GDM1 (cell line): ENCODE measurements at regions not wholly inside any gene's neighbourhood (a gene's known extent, or its start where the extent isn't known, plus 50 kb on each side); places are given as distances from the start of the nearest gene placed in this dataset.

Experiments used
- DNase-seq: peaks from one replicate; lab custom pipeline; 2025; lab: John Stamatoyannopoulos, UW

DNA sequence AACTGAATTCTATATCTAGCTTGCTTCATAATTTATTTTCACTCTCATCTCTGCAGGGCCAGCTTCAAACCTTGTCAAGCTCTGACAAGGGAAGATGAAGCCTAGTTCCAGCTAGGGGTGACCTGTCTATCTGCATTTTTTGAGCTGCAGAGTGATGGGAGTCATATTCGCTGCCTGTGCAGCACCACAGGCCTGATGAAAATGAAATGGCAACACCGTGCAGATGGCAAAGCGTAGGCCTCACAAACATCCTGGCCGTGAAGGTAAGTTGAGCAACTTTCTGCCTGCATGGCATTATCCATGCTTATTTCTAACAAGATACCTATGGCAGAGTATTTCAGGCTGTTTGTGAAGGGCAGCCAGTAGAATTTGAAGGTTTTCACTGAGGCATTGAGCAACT lies 86.4 kb upstream of the C1QTNF9B start:
- DNase-seq, result no peak

DNA sequence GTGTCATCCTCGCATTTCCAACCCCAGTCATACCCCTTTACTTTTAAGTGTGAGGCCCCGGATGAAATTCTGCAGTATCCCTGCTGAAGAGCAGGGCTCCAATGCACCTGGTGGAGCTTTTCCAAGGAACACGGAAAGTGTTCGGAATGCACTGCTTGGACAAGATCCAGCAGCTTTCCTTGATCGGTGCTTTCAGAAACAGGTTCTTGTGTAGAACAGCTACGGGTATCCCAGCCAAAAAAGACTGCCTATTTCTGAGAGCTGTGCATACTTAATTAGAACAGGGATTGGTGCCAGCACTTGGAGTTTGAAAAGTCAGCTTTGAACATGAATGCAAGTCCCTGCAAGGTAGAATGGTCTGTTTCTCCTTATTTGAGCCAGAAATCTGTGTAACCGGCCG lies 87.2 kb upstream of the C1QTNF9B start:
- DNase-seq, result no peak

GRCh38 chr13:23985060-23985459 lies 87.8 kb upstream of the C1QTNF9B start:
- DNase-seq, result no peak

- no peak for DNase-seq
Measured at GRCh38 chr13:23985839-23986238, 88.5 kb upstream of the C1QTNF9B start.

DNA sequence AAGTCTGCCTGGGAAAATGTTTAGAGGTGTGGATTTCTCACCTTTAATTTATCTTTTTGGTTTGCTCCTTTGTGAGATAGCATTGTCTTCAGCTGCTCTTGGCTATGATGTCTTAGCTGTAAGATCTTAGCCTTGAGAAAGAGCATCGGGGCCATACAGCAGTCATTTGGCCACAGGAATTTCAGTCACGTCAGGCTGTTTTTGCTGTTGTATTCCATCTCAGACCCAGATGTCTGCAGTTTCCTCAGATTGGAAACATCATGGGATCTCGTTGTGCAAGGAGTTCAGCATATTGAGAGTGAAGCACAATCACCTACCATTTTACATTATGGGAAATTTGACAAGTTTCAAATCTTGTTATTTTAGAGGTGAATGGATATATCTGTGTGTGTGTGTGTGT lies 89.3 kb upstream of the C1QTNF9B start:
- no peak for DNase-seq

DNA sequence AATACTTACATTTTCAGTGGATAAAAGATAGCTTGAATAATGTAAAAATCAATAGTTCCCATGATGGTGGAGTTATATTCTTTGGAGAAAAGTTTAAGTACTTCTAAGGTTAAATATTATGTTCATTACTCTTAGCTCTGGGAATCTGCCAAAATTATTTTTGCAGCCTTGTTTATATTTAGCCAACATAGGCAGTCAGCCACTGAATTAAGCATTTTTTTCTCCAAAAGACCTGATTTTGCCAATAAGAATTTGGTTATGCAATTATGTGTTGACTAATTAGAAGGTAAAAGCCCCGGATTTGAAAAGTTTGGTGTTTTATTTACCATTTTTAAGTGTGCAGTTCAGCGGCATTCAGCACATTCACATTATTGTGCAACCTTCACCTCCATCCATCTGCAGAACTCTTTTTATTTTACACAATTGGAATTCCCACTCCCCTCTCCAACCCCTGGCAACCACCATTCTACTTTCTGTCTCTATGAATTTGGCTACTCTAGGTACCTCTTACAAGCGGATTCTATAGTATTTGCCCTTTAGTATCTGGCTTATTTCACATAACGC lies 90.1 kb upstream of the C1QTNF9B start:
- DNase-seq, result no peak

GRCh38 chr13:23988546-23989122 lies 91.3 kb upstream of the C1QTNF9B start:
- no peak for DNase-seq

DNA sequence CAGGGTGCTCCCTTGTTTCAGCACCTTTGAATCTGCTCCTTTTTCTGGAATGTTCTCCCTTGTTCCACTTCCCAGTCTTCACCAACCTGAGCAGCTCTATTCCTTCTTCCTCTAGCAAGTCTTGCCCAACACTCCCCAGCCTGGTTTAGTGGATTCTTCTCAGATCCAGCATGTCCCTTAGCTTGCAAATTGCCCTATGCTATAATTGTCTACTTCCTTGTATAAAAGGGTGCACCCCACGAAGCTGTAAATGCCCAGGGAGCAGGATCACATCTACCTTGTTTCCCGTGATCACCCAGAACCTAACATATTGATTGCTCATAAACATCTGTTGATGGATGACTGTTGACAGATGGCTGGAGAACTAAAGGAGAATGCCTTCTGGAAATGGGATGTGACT lies 93.2 kb upstream of the C1QTNF9B start:
- no peak for DNase-seq

DNA sequence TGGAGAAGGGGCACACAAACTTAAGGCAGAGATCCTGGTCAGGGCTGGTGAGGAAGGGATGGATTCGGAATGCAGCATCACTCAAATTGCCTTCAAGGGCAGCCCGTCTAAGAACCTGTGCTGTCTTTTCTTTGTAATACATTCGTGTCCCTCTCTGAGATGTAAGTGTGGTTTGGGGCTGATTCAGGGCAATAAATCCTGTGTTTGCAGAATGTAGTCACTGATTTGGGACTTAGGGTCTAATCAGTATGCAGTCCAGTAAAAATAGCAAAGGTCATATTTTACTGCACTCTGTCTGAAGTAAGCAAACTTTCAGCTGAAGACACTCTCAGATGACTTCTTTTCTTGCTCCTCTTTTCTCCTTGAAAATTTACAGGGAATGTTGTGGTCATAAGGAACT lies 93.8 kb upstream of the C1QTNF9B start:
- DNase-seq, result no peak

DNA sequence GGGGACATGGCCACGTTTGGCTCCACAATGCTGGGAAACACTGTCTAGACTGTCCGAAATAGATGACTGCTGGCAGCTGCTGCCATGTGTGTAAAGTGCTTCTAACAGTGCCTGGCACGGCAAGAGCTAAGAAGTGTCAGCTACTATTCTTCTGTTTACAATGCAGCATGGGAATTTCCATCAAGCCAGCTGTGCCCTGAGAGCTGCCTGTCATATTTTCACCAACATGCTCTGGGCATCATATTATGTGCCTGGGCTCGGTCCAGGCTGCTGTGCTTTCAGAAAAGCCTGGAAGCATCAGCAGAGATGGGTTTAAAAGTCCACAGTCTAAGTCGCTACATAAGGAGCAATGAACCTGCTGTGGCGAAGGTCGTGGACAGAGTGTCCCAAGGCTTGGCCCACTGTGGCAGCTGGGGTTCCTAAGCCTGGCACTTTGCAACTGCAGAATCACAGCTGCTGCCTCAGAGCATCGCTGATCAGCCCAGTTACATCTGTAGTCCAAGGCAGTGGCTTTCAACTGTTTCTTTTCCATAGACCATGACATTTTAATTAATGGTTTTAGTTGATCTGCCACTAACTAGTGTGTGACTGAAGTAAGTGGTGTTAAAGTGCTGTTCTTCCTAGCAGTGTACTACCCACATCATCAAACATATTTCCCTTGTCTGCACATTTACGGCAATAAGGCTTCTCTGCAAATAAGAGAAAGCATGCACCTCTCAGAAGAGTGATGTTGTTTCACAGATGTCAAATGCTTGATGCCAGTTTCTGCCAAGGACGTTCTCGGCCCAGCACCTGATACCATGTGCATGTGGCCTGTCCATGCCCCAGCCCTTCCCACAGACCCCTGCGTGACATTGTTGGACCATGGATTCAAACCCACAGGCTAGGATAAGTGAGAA lies 95.7 kb upstream of the C1QTNF9B start:
- DNase-seq, result no peak

DNA sequence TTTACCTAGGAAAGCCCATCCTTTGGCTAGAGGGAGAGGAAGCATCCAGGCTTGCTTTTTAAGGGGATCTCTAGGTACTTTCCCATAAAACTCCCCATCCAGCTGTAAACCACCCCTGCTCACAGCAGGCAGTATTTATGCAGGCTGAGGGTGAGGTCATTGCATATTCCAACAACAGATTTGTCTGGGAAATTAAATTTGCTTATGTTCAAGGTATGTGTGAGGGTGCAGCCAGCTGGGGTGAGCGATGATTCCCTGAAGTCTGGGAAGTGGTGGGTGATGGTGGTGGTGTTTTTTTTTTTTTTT lies 96.3 kb upstream of the C1QTNF9B start:
- no peak for DNase-seq

DNA sequence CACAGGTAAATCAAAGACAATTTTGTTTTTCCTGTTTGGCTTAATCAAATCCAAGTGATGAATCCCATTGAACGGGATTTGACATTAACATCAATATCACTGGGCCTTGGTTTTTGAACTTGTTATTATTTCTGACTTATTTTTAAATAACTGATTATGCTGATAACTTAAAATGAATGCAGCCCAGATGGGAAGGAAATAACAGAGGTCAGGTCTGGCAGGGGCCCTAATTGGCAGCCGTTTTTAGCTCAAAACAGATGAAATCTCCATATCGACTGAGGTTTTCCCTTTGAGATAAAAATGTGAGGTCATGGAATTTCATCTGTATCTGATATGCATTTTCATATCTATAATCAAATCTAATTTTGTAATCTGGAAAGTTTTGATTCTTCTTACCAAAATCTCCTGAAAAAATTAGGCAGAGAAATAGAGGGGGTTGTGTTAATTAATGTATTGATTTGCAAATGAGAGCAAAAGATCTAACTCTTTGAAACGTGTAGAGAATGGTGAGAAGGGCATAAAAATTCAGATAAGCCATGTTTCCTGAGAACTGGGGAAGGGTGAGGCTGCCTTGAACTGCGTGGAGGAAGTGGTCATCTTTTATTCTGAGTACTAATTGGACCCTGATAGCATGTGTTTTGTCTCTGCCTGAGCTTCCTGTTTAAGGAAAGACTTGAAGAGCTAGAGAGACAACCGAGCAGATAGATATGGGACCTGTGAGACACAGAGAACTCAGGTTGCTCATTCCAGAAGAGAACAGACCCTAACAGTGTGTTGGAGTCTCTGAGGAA lies 98.2 kb upstream of the C1QTNF9B start:
- DNase-seq, result no peak

- DNase-seq, result no peak
Measured at GRCh38 chr13:23996456-23996855, 99.2 kb upstream of the C1QTNF9B start.

- no peak for DNase-seq
Measured at GRCh38 chr13:23999424-23999823, 102.1 kb upstream of the C1QTNF9B start.

DNA sequence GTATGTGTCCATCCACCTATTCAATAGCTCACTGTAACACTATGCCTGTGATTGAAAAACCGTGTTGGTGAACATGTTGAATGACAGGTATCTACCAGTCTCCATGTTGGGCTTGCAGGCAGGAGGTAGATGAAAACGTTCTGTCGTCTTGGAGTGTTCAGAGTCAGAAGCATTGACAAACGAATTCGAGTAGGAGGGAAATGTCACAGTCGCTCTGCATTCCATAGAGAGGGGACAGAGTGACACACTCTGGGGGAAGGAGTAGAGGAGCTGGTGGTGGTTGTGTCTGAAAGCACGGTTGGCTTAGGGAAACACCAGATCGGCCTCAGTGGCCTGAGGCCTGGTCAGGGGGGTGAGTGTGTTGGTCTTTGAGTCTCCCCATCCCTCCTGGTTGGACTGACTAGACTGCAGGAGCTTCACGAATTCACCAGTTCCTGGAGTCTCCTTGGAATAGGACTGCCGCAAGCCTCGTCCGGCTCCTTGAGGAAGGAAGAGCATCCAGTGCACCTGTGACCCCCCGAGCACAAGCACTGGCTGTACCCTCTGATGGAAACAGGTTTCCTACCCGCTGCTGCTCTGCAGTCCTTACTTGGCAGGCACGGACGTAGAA lies 105.0 kb upstream of the C1QTNF9B start:
- no peak for DNase-seq

DNA sequence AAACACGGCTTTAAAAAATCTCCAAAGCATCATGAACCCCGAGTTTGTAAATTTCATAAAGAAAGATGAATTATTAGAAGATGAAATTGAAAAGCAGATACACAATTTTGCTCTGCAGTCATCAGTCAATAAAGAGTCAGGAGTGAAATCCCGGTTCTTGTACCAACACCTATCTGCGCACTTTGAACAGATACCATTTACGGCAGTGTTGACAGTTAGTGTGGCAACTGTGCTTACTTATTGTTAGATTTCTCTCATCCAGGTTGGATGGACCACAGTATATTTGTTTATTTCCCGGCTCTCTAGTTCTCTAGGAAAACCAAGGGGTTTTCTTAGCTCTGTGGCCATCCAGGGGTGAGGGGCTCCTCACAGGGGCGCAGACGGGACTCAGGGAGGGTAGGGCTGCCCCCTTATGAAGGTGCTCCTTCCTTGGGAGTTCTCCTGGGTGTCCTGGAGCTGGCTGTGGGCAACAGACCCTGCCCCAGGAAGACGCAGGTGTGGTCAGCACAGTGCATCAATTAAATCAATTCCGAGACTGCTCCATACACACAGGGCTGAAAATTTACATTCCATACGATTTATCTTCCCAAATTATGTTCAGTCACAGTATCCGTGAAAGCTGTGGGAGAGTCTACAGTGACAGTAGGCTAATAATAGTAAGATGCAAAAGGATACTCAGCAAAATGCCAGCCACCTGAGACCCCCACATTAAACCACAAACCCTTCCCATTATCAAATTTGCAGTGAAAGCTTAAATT lies 107.0 kb upstream of the C1QTNF9B start:
- no peak for DNase-seq

DNA sequence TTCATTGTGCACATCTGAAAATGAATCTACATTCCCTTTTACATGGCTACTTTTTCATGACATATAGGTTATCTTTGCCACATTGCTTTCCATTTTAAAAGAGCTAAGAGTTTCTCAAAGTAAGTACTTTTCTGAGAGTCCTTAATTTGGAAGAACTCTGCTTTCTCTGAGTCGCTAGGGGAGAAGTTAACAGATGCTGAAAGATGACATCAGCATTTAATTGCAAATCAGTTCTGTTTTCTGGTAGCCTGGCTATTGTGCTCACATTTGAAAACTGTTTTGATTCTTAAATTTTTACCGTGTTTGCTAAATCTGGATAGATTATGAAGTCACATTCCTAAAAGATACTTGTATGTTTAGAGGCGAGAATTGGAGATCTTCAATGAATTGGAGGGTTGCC lies 107.7 kb upstream of the C1QTNF9B start:
- DNase-seq, result no peak

- DNase-seq, result no peak
Measured at GRCh38 chr13:24005755-24006281, 108.5 kb upstream of the C1QTNF9B start.

DNA sequence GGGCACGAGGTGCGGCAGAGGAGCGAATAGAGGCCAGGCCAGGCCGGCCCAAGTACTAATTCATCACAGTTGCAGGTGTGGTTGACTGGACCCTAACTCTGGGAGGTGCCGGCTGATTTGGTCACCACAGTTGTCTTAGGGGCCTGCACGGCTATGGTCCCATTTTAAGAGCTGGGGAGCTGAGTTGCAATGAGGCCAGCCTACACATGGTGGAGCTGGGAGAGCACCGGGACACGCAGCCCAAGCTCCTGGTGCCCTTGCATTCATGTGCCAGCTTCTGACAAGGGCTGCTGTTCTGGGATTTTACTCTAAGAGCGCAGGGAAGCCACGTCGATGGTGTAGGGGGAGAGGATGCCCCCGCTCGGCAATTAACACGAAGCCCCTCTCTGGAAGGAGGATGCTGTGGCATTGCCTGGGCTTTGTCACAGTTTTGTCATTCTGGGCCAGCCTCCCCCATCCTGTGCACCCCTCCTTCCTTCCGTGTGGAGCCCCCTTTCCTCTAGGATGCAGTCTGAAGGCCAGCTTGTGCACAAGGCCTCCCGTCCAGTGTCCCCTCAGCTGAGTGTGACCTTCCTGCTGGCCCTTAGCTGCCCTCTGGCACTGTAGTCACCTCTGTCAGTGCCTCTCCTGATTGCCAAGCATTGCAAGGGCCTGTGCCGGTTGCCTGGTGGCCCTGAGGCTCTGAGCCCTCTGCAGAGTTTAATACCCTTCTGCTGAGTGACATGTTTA lies 109.4 kb upstream of the C1QTNF9B start:
- DNase-seq, result no peak

GRCh38 chr13:24007979-24008620 lies 110.8 kb upstream of the C1QTNF9B start:
- no peak for DNase-seq
